Progenitor cell of endocrine pancreas (in vitro differentiated cells): ENCODE measurements at regions not wholly inside any gene's neighbourhood (a gene's known extent, or its start where the extent isn't known, plus 50 kb on each side); places are given as distances from the start of the nearest gene placed in this dataset.
A peak's percentile ranks its signal among the peaks of the same experiment; 100 is the strongest.

Experiments used
- DNase-seq: peaks from one replicate; pipeline ENCODE4 v3.0.0; 2021; ENCODE audit warnings: low spot score; ENCODE audit not compliant: unreplicated experiment
- H3K27ac Mint-ChIP-seq: 2 replicates; pipeline ENCODE4 v1.8.0; 2021; ENCODE audit warnings: mild to moderate bottlenecking, moderate library complexity, mixed read lengths
- H3K27me3 Mint-ChIP-seq: 2 replicates; pipeline ENCODE4 v1.8.0; 2021; ENCODE audit warnings: mixed read lengths
- H3K36me3 Mint-ChIP-seq: 2 replicates; pipeline ENCODE4 v1.8.0; 2022; ENCODE audit warnings: mixed read lengths; ENCODE audit not compliant: insufficient read depth
- H3K4me1 Mint-ChIP-seq: 2 replicates; pipeline ENCODE4 v1.8.0; 2021; ENCODE audit warnings: low read depth, mixed read lengths
- H3K4me3 Mint-ChIP-seq: 2 replicates; pipeline ENCODE4 v1.8.0; 2021; ENCODE audit warnings: low read depth, mild to moderate bottlenecking, moderate library complexity, mixed read lengths
- H3K9me3 Mint-ChIP-seq: 2 replicates; pipeline ENCODE4 v1.8.0; 2021; ENCODE audit warnings: low read depth, mixed read lengths
- TF ChIP-seq, protein P1 (sequence below): fragments of 200-600 bp; sonication (generic); IDR thresholded peaks from one replicate; pipeline ENCODE4 v1.5.0; 2021; ENCODE audit warnings: antibody characterized with exemption, mild to moderate bottlenecking; ENCODE audit not compliant: unreplicated experiment

DNA sequence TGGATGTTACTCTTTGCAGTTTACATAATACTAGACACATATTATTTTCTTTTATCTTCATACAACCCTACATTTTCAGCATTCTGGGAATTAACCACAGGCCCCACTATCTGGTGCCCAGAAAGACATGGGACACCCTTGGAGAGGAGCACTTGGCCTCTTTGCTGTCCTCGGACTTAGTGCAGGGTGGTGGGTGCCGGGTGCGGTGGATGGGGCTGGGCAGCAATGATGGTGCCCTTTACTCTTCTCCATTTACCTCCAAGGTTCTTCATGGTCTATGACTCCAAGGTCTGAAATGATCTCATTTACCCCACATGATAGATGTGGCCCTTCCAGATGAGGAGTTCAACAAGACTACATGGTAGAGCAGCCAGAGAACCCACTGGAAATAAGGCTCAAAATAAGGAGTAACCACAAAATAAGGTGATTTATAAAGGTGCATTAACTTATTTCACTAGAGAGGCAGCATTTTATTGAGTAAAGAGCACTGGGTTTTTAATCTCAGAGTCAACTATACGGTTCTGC is 56.2 kb upstream of the IGFBP3 start:
- H3K4me1 Mint-ChIP-seq = peaks cover 17% of the 10 kb centered on the region
- no peak overlapping the region for H3K27ac Mint-ChIP-seq
- no peak for DNase-seq
- TF ChIP-seq, protein P1, sequence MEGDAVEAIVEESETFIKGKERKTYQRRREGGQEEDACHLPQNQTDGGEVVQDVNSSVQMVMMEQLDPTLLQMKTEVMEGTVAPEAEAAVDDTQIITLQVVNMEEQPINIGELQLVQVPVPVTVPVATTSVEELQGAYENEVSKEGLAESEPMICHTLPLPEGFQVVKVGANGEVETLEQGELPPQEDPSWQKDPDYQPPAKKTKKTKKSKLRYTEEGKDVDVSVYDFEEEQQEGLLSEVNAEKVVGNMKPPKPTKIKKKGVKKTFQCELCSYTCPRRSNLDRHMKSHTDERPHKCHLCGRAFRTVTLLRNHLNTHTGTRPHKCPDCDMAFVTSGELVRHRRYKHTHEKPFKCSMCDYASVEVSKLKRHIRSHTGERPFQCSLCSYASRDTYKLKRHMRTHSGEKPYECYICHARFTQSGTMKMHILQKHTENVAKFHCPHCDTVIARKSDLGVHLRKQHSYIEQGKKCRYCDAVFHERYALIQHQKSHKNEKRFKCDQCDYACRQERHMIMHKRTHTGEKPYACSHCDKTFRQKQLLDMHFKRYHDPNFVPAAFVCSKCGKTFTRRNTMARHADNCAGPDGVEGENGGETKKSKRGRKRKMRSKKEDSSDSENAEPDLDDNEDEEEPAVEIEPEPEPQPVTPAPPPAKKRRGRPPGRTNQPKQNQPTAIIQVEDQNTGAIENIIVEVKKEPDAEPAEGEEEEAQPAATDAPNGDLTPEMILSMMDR = no peak
- H3K36me3 Mint-ChIP-seq = no peaks in the 10 kb centered on the region
- H3K27me3 Mint-ChIP-seq = peaks cover 11% of the 10 kb centered on the region
- H3K9me3 Mint-ChIP-seq = peaks cover 4% of the 10 kb centered on the region
- no peak overlapping the region for H3K4me3 Mint-ChIP-seq

GRCh38 chr7:45976485-45976856 is 55.4 kb upstream of the IGFBP3 start:
- DNase-seq = no peak
- TF ChIP-seq, protein P1 = no peak
- Mint-ChIP-seq H3K36me3 (no peaks in the 10 kb centered on the region), H3K4me1 (peaks cover 17% of the 10 kb centered on the region), H3K27ac (no peak overlapping the region), H3K9me3 (no peaks in the 10 kb centered on the region), H3K27me3 (peaks cover 11% of the 10 kb centered on the region), H3K4me3 (no peak overlapping the region)

DNA sequence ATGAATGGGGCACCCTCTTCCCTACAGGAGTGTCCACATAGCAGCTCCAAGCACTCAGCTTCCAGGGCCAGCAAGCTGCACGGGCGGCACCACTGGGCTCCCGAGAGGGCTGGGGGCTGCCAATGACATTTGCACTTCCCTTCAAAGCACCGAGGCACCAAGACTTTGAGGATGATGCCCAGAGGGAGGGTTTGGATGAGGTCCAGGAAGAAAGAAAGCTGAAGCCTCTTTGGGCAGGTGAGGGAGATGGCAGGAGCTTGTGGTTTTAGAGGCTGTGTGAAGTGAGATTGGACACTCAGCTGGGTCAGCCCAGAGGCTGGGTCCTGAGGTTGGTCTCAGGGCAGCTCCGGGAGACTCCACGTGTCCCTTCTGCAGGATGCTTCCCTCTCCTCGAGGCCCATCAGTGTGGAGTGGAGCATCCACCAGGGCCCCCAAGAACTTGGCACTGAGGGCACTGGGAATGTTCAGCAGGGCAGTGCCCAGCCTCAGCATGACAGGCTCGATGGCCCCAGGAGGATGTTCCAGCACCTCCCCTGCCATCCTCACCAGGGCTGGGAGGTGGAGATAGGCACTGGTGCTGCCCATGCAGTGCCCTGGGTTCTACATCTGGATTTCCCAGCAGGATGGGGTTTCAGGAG is 54.9 kb upstream of the IGFBP3 start:
- H3K9me3 Mint-ChIP-seq = no peaks in the 10 kb centered on the region
- DNase-seq = no peak
- H3K27me3 Mint-ChIP-seq = peaks cover 11% of the 10 kb centered on the region
- H3K36me3 Mint-ChIP-seq = no peaks in the 10 kb centered on the region
- TF ChIP-seq, protein P1 = no peak
- no peak overlapping the region for H3K27ac Mint-ChIP-seq
- peaks cover 17% of the 10 kb centered on the region for H3K4me1 Mint-ChIP-seq
- H3K4me3 Mint-ChIP-seq = no peak overlapping the region

- H3K27me3 Mint-ChIP-seq = peaks cover 14% of the 10 kb centered on the region
- no peak overlapping the region for H3K4me3 Mint-ChIP-seq
- no peak for DNase-seq
- H3K9me3 Mint-ChIP-seq = no peaks in the 10 kb centered on the region
- H3K27ac Mint-ChIP-seq = no peak overlapping the region
- TF ChIP-seq, protein P1 = no peak
- peaks cover 17% of the 10 kb centered on the region for H3K4me1 Mint-ChIP-seq
- H3K36me3 Mint-ChIP-seq = no peaks in the 10 kb centered on the region
Observed at GRCh38 chr7:45975367-45975766, 54.3 kb upstream of the IGFBP3 start.

GRCh38 chr7:45974540-45975360 is 53.7 kb upstream of the IGFBP3 start:
- Mint-ChIP-seq H3K27ac (peak overlapping the region; percentile 54), H3K9me3 (no peaks in the 10 kb centered on the region), H3K4me1 (peaks cover 17% of the 10 kb centered on the region), H3K27me3 (peaks cover 17% of the 10 kb centered on the region), H3K4me3 (no peak overlapping the region), H3K36me3 (no peaks in the 10 kb centered on the region)
- TF ChIP-seq, protein P1 = no peak
- no peak for DNase-seq
